ENCODE measurements at regions not wholly inside any gene's neighbourhood (a gene's known extent, or its start where the extent isn't known, plus 50 kb on each side); places are given as distances from the start of the nearest gene placed in this dataset.
A peak's percentile ranks its signal among the peaks of the same experiment; 100 is the strongest.
"Not testable (repeated sequence)": the region's sequence is repeated elsewhere in the genome, so short reads cannot be mapped to it uniquely, and the experiment has no call there.

GRCh38 chr6:26836657-26837056 lies 177.1 kb upstream of the ZNF322 start:
- not testable (repeated sequence) for DNase-seq (ENCODE audit: low read depth); H3K4me3 ChIP-seq (ENCODE audit: low read depth, low read length)

GRCh38 chr6:26844823-26845222 lies 185.3 kb upstream of the ZNF322 start:
- DNase-seq (ENCODE audit: low read depth); H3K4me3 ChIP-seq (ENCODE audit: low read depth, low read length): not testable (repeated sequence)

- DNase-seq (ENCODE audit: low read depth); H3K4me3 ChIP-seq (ENCODE audit: low read depth, low read length): not testable (repeated sequence)
Observed at GRCh38 chr6:26857289-26857688, 197.7 kb upstream of the ZNF322 start.

- not testable (repeated sequence) for H3K4me3 ChIP-seq (ENCODE audit: low read depth, low read length)
Observed at GRCh38 chr6:26859067-26859770, 199.7 kb upstream of the ZNF322 start.

GRCh38 chr6:26859771-26860163 lies 200.2 kb upstream of the ZNF322 start:
- not testable (repeated sequence) for H3K4me3 ChIP-seq (ENCODE audit: low read depth, low read length); DNase-seq (ENCODE audit: low read depth)

More at GRCh38 chr6:26859067-26859770, 199.7 kb upstream of the ZNF322 start:
- peak; percentile 0 for DNase-seq (ENCODE audit: low read depth)

- H3K4me3 ChIP-seq (ENCODE audit: low read depth, low read length); DNase-seq (ENCODE audit: low read depth): not testable (repeated sequence)
Observed at GRCh38 chr6:26861913-26862312, 202.4 kb upstream of the ZNF322 start.

- DNase-seq (ENCODE audit: low read depth); H3K4me3 ChIP-seq (ENCODE audit: low read depth, low read length): not testable (repeated sequence)
Observed at GRCh38 chr6:26863641-26864040, 204.1 kb upstream of the ZNF322 start.

- DNase-seq (ENCODE audit: low read depth): not testable (repeated sequence)
Observed at GRCh38 chr6:26898785-26899184, 239.2 kb upstream of the ZNF322 start.

GRCh38 chr6:26924206-26924605 lies 264.7 kb upstream of the ZNF322 start:
- not testable (repeated sequence) for DNase-seq (ENCODE audit: low read depth); H3K4me3 ChIP-seq (ENCODE audit: low read depth, low read length)

More at GRCh38 chr6:26898785-26899184, 239.2 kb upstream of the ZNF322 start:
- not testable (repeated sequence) for H3K4me3 ChIP-seq (ENCODE audit: low read depth, low read length)

GRCh38 chr6:26928190-26928589 lies 268.6 kb upstream of the ZNF322 start:
- not testable (repeated sequence) for H3K4me3 ChIP-seq (ENCODE audit: low read depth, low read length); DNase-seq (ENCODE audit: low read depth)

GRCh38 chr6:26937258-26937657 lies 277.7 kb upstream of the ZNF322 start:
- H3K4me3 ChIP-seq (ENCODE audit: low read depth, low read length); DNase-seq (ENCODE audit: low read depth): not testable (repeated sequence)

- not testable (repeated sequence) for H3K4me3 ChIP-seq (ENCODE audit: low read depth, low read length)
Observed at GRCh38 chr6:26951211-26951610, 291.7 kb upstream of the ZNF322 start.

GRCh38 chr6:26956078-26956600 lies 291.4 kb upstream of the PRSS16 start:
- peak; percentile 85 for DNase-seq (ENCODE audit: low read depth)
- H3K4me3 ChIP-seq (ENCODE audit: low read depth, low read length): peak overlapping the region; percentile 41

More at GRCh38 chr6:26951211-26951610, 291.7 kb upstream of the ZNF322 start:
- not testable (repeated sequence) for DNase-seq (ENCODE audit: low read depth)

GRCh38 chr6:26956601-26957184 lies 290.8 kb upstream of the PRSS16 start:
- peak; percentile 46 for TF ChIP-seq CTCF (IDR thresholded peaks at IDR 0.05; ENCODE audit: insufficient read depth, low read depth, low read length, missing control alignments)
- DNase-seq (ENCODE audit: low read depth): peak; percentile 90
- H3K4me3 ChIP-seq (ENCODE audit: low read depth, low read length): peak overlapping the region; percentile 52

GRCh38 chr6:26957399-26958127 lies 289.9 kb upstream of the PRSS16 start:
- DNase-seq (ENCODE audit: low read depth): not testable (repeated sequence)
- H3K4me3 ChIP-seq (ENCODE audit: low read depth, low read length): peak overlapping the region; percentile 52

- not testable (repeated sequence) for DNase-seq (ENCODE audit: low read depth); H3K4me3 ChIP-seq (ENCODE audit: low read depth, low read length)
Observed at GRCh38 chr6:26961236-26961635, 286.3 kb upstream of the PRSS16 start.

Measured in GM12865 (cell line).